ENCODE measurements at regions not wholly inside any gene's neighbourhood (a gene's known extent, or its start where the extent isn't known, plus 50 kb on each side); places are given as distances from the start of the nearest gene placed in this dataset.

- H3K9me3 Mint-ChIP-seq (ENCODE audit: low read depth, unreplicated experiment): no peaks in the 10 kb centered on the region
- intact Hi-C loops (cut with micrococcal nuclease; ENCODE audit: unreplicated experiment): no loop called here
- H3K27ac Mint-ChIP-seq (ENCODE audit: unreplicated experiment): no peak overlapping the region
- H3K27me3 Mint-ChIP-seq (ENCODE audit: unreplicated experiment): no peaks in the 10 kb centered on the region
- BruUV-seq (replicated peaks): no TSS peak
- no peak overlapping the region for H3K4me3 Mint-ChIP-seq (ENCODE audit: low read depth, unreplicated experiment)
- CTCF ChIA-PET: interaction anchor here (0.6 kb wide), 1 partner anchor 283 kb away, joined by 4 read pairs; no protein-coding TSS in a partner anchor
- no peak for DNase-seq
- no peak for TF ChIP-seq CTCF (IDR thresholded peaks at IDR 0.05; ENCODE audit: unreplicated experiment)
- no peaks in the 10 kb centered on the region for H3K4me1 Mint-ChIP-seq (ENCODE audit: low read depth, unreplicated experiment)
- no peaks in the 10 kb centered on the region for H3K36me3 Mint-ChIP-seq (ENCODE audit: insufficient read depth, unreplicated experiment)
Observed at GRCh38 chr21:16932314-16932713, 580.5 kb upstream of the CXADR start.

GRCh38 chr21:16942703-16943102 is 570.1 kb upstream of the CXADR start:
- H3K27ac Mint-ChIP-seq (ENCODE audit: unreplicated experiment): no peak overlapping the region
- CTCF ChIA-PET: no interaction called here
- intact Hi-C loops (cut with micrococcal nuclease; ENCODE audit: unreplicated experiment): loop anchor here (2.0 to 5.0 kb wide), 3 partner anchors 105 to 328 kb away; no protein-coding TSS in a partner anchor
- no peaks in the 10 kb centered on the region for H3K9me3 Mint-ChIP-seq (ENCODE audit: low read depth, unreplicated experiment)
- BruUV-seq (replicated peaks): no TSS peak
- no peaks in the 10 kb centered on the region for H3K4me1 Mint-ChIP-seq (ENCODE audit: low read depth, unreplicated experiment)
- H3K27me3 Mint-ChIP-seq (ENCODE audit: unreplicated experiment): no peaks in the 10 kb centered on the region
- DNase-seq: peak; percentile 13
- no peak overlapping the region for H3K4me3 Mint-ChIP-seq (ENCODE audit: low read depth, unreplicated experiment)
- H3K36me3 Mint-ChIP-seq (ENCODE audit: insufficient read depth, unreplicated experiment): no peaks in the 10 kb centered on the region
- TF ChIP-seq CTCF (IDR thresholded peaks at IDR 0.05; ENCODE audit: unreplicated experiment): peak; percentile 60

GRCh38 chr21:16943231-16943630 is 569.6 kb upstream of the CXADR start:
- H3K4me3 Mint-ChIP-seq (ENCODE audit: low read depth, unreplicated experiment): no peak overlapping the region
- CTCF ChIA-PET: no interaction called here
- BruUV-seq (replicated peaks): no TSS peak
- no peaks in the 10 kb centered on the region for H3K27me3 Mint-ChIP-seq (ENCODE audit: unreplicated experiment)
- no peak for TF ChIP-seq CTCF (IDR thresholded peaks at IDR 0.05; ENCODE audit: unreplicated experiment)
- no peak for DNase-seq
- H3K4me1 Mint-ChIP-seq (ENCODE audit: low read depth, unreplicated experiment): no peaks in the 10 kb centered on the region
- intact Hi-C loops (cut with micrococcal nuclease; ENCODE audit: unreplicated experiment): loop anchor here (2.0 to 5.0 kb wide), 3 partner anchors 104 to 328 kb away; no protein-coding TSS in a partner anchor
- no peaks in the 10 kb centered on the region for H3K36me3 Mint-ChIP-seq (ENCODE audit: insufficient read depth, unreplicated experiment)
- no peak overlapping the region for H3K27ac Mint-ChIP-seq (ENCODE audit: unreplicated experiment)
- H3K9me3 Mint-ChIP-seq (ENCODE audit: low read depth, unreplicated experiment): no peaks in the 10 kb centered on the region

- CTCF ChIA-PET: no interaction called here
- Mint-ChIP-seq H3K27ac (ENCODE audit: unreplicated experiment) (no peak overlapping the region), H3K9me3 (ENCODE audit: low read depth, unreplicated experiment) (no peaks in the 10 kb centered on the region), H3K4me3 (ENCODE audit: low read depth, unreplicated experiment) (no peak overlapping the region), H3K36me3 (ENCODE audit: insufficient read depth, unreplicated experiment) (no peaks in the 10 kb centered on the region), H3K4me1 (ENCODE audit: low read depth, unreplicated experiment) (no peaks in the 10 kb centered on the region), H3K27me3 (ENCODE audit: unreplicated experiment) (no peaks in the 10 kb centered on the region)
- no peak for TF ChIP-seq CTCF (IDR thresholded peaks at IDR 0.05; ENCODE audit: unreplicated experiment)
- no TSS peak for BruUV-seq (replicated peaks)
- intact Hi-C loops (cut with micrococcal nuclease; ENCODE audit: unreplicated experiment): no loop called here
- no peak for DNase-seq
Observed at GRCh38 chr21:16945580-16945979, 567.3 kb upstream of the CXADR start.
